Endothelial cell (in vitro differentiated cells): ENCODE measurements at regions not wholly inside any gene's neighbourhood (a gene's known extent, or its start where the extent isn't known, plus 50 kb on each side); places are given as distances from the start of the nearest gene placed in this dataset.

ENCODE experiments used
- DNase-seq: peaks from one replicate; pipeline ENCODE4 v3.0.0; 2021; ENCODE audit warnings: low spot score
- H3K27ac Mint-ChIP-seq: one replicate; pipeline ENCODE4 v1.8.0; 2021; ENCODE audit warnings: mixed read lengths, inconsistent platforms; ENCODE audit not compliant: unreplicated experiment
- H3K27me3 Mint-ChIP-seq: one replicate; pipeline ENCODE4 v1.8.0; 2021; ENCODE audit warnings: mild to moderate bottlenecking, moderate library complexity, mixed read lengths, inconsistent platforms; ENCODE audit not compliant: unreplicated experiment
- H3K36me3 Mint-ChIP-seq: one replicate; pipeline ENCODE4 v1.8.0; 2021; ENCODE audit warnings: mild to moderate bottlenecking, low read depth, mixed read lengths, inconsistent platforms; ENCODE audit not compliant: unreplicated experiment
- H3K4me1 Mint-ChIP-seq: one replicate; pipeline ENCODE4 v1.8.0; 2021; ENCODE audit warnings: mild to moderate bottlenecking, mixed read lengths, inconsistent platforms; ENCODE audit not compliant: unreplicated experiment
- H3K4me3 Mint-ChIP-seq: one replicate; pipeline ENCODE4 v1.8.0; 2021; ENCODE audit warnings: mild to moderate bottlenecking, mixed read lengths, inconsistent platforms; ENCODE audit not compliant: unreplicated experiment
- H3K9me3 Mint-ChIP-seq: one replicate; pipeline ENCODE4 v1.8.0; 2021; ENCODE audit warnings: mixed read lengths, inconsistent platforms; ENCODE audit not compliant: unreplicated experiment
- TF ChIP-seq, protein P1 (sequence below): fragments of 200-600 bp; sonication (generic); IDR thresholded peaks from one replicate; pipeline ENCODE4 v1.5.0; 2021; ENCODE audit warnings: antibody characterized with exemption; ENCODE audit not compliant: unreplicated experiment

GRCh38 chr5:167339205-167339604 is 952.2 kb upstream of the WWC1 start:
- no peak for DNase-seq
- no peak overlapping the region for H3K4me3 Mint-ChIP-seq
- H3K27me3 Mint-ChIP-seq = no peaks in the 10 kb centered on the region
- H3K9me3 Mint-ChIP-seq = no peaks in the 10 kb centered on the region
- H3K36me3 Mint-ChIP-seq = no peaks in the 10 kb centered on the region
- TF ChIP-seq, protein P1, sequence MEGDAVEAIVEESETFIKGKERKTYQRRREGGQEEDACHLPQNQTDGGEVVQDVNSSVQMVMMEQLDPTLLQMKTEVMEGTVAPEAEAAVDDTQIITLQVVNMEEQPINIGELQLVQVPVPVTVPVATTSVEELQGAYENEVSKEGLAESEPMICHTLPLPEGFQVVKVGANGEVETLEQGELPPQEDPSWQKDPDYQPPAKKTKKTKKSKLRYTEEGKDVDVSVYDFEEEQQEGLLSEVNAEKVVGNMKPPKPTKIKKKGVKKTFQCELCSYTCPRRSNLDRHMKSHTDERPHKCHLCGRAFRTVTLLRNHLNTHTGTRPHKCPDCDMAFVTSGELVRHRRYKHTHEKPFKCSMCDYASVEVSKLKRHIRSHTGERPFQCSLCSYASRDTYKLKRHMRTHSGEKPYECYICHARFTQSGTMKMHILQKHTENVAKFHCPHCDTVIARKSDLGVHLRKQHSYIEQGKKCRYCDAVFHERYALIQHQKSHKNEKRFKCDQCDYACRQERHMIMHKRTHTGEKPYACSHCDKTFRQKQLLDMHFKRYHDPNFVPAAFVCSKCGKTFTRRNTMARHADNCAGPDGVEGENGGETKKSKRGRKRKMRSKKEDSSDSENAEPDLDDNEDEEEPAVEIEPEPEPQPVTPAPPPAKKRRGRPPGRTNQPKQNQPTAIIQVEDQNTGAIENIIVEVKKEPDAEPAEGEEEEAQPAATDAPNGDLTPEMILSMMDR = no peak
- H3K4me1 Mint-ChIP-seq = peaks cover 4% of the 10 kb centered on the region
- no peak overlapping the region for H3K27ac Mint-ChIP-seq

DNA sequence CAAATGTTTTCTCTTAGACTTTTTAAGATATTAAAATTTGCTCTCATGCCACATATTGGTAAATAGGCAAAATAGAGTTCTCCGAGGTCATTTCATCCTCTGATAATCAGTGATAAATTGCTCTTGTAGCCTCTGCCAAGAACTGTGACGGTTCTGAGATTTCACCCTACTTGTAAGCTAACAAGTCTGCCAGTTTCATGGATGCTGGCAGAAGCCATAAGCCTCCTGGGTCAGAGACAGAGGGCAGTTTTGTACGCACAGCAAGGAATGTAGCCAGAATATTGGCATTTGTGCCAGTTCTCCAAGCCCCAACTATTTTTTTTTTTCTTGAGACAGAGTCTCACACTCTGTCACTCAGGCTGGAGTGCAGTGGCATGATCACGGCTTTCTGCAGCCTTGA is 945.0 kb upstream of the WWC1 start:
- TF ChIP-seq, protein P1 = no peak
- no peaks in the 10 kb centered on the region for H3K36me3 Mint-ChIP-seq
- H3K4me3 Mint-ChIP-seq = no peak overlapping the region
- H3K27ac Mint-ChIP-seq = no peak overlapping the region
- H3K9me3 Mint-ChIP-seq = no peaks in the 10 kb centered on the region
- DNase-seq = no peak
- no peaks in the 10 kb centered on the region for H3K27me3 Mint-ChIP-seq
- H3K4me1 Mint-ChIP-seq = no peaks in the 10 kb centered on the region

DNA sequence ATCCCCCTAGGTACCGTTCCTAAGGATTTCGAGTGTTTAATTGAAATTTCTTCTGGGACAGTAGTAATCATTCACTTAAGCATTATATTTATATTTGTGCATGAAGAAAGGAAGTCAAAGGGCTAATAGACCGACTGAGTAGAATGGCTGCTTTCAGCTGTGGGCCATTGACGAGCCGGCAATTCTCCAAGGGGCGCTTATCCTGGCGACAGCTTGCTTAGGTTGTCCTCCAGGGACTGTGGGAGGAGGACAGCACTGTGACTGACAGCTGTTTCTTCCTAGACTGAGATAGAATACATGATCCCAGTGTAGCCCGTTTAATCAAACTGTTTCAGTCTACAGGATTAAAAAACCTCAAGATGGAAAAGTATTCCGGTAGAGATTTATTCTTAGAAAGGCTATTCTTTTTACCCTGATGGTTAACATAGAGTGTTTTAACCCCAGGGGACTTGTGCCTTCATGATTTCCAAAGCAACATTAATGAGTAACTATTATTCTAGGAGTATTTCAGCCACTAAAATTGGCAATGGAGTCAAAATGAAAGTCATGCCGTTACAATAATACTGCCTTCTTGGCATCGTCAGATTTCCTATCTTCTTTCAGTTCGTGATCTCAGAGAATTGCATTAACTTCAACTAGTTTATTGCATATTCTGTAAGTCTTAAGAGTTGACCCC is 943.1 kb upstream of the WWC1 start:
- Mint-ChIP-seq H3K27ac (no peak overlapping the region), H3K27me3 (no peaks in the 10 kb centered on the region), H3K4me1 (no peaks in the 10 kb centered on the region), H3K36me3 (no peaks in the 10 kb centered on the region), H3K4me3 (no peak overlapping the region), H3K9me3 (no peaks in the 10 kb centered on the region)
- no peak for DNase-seq
- TF ChIP-seq, protein P1 = no peak

DNA sequence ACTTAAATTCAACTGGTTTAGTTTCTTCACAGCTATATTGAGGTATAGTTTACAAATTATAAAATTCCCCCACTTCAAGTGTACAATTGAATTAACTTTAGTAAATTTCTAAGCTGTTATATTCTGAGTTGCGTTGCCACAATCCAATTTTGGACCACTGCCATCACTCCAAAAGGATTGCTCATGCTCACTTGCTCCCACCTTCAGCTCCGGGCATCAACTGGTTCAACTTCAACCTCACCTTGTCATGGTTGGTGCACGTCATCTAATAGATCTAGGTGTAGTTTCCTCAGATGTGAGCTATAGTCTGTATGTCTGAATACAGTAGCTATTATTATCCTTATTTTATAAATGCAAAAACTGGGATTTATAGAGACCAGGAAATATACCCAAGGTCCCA is 942.5 kb upstream of the WWC1 start:
- TF ChIP-seq, protein P1 = no peak
- H3K4me3 Mint-ChIP-seq = no peak overlapping the region
- H3K4me1 Mint-ChIP-seq = no peaks in the 10 kb centered on the region
- H3K9me3 Mint-ChIP-seq = no peaks in the 10 kb centered on the region
- DNase-seq = no peak
- H3K27ac Mint-ChIP-seq = no peak overlapping the region
- no peaks in the 10 kb centered on the region for H3K36me3 Mint-ChIP-seq
- H3K27me3 Mint-ChIP-seq = no peaks in the 10 kb centered on the region

DNA sequence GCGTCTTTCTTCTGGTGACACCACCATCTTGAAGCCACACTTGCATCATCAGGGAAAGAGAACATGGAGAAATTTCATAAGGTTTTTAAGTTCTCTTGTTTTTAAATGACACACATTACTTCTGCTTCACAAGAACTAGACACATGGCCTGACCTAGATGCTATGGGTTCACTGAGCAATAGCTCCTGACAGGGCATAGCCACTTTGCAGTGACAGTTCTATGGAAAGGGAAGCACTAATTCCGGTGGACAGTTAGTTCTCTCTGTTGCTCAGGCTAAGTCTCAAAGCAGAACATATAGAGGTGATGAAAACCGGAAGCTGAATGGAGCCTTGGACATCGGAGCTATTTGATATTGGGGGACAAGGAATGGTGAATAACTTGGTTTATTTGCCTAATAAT is 940.1 kb upstream of the WWC1 start:
- no peaks in the 10 kb centered on the region for H3K36me3 Mint-ChIP-seq
- no peak overlapping the region for H3K27ac Mint-ChIP-seq
- H3K9me3 Mint-ChIP-seq = no peaks in the 10 kb centered on the region
- no peak for DNase-seq
- TF ChIP-seq, protein P1 = no peak
- no peak overlapping the region for H3K4me3 Mint-ChIP-seq
- no peaks in the 10 kb centered on the region for H3K27me3 Mint-ChIP-seq
- H3K4me1 Mint-ChIP-seq = no peaks in the 10 kb centered on the region
